ENCODE measurements at regions not wholly inside any gene's neighbourhood (a gene's known extent, or its start where the extent isn't known, plus 50 kb on each side); places are given as distances from the start of the nearest gene placed in this dataset.

- no peak for TF ChIP-seq REST (IDR thresholded peaks at IDR 0.05; ENCODE audit: low read depth)
Measured at GRCh38 chr22:48954781-48955311, 872.8 kb downstream of the BRD1 start (continued).

GRCh38 chr22:48953830-48954229 is 873.8 kb downstream of the BRD1 start:
- POLR2A ChIA-PET = no interaction called here
- H3K27me3 ChIP-seq (ENCODE audit: insufficient read depth, low read length) = peaks cover 20% of the 10 kb centered on the region; the same call in 1 of the 2 replicates
- DNase-seq (ENCODE audit: low read depth, low spot score) = no peak

More at GRCh38 chr22:48953830-48954229, 873.8 kb downstream of the BRD1 start:
- no peak for ATAC-seq
- Histone ChIP-seq H3K4me3 (replicated peaks in 1 of 2; ENCODE audit: low read depth in 1 of 2, low read length in 2 of 2) (no peak overlapping the region), H3K4me1 (ENCODE audit: control insufficient read depth in 1 of 2, insufficient read depth in 2 of 2, low read length in 2 of 2) (no peaks in the 10 kb centered on the region), H3K9me3 (ENCODE audit: control insufficient read depth in 1 of 2, insufficient read depth in 1 of 2, low read depth in 1 of 2, low read length in 2 of 2) (no peaks in the 10 kb centered on the region), H3K79me2 (ENCODE audit: insufficient read depth, low read length) (no peaks in the 10 kb centered on the region), H3K9me2 (ENCODE audit: insufficient read depth) (no peaks in the 10 kb centered on the region), H3K36me3 (ENCODE audit: control insufficient read depth in 1 of 2, insufficient read depth in 2 of 2, low read length in 2 of 2) (no peaks in the 10 kb centered on the region), H2AFZ (ENCODE audit: low read depth, low read length, poor library complexity, severe bottlenecking) (no peak overlapping the region), H3K27ac (ENCODE audit: low read depth, low read length) (no peak overlapping the region), H3K4me2 (ENCODE audit: low read length) (no peak overlapping the region), H3K9ac (ENCODE audit: low read length) (no peak overlapping the region), H4K20me1 (ENCODE audit: insufficient read depth) (no peaks in the 10 kb centered on the region)
- TF ChIP-seq SP1 (IDR thresholded peaks at IDR 0.05; ENCODE audit: low read depth) (no peak), ELF1 (IDR thresholded peaks at IDR 0.05; ENCODE audit: borderline replicate concordance, low read depth) (no peak), POLR2AphosphoS5 (IDR thresholded peaks at IDR 0.05; ENCODE audit: low read depth, low read length) (no peak), ZNF274 (IDR thresholded peaks at IDR 0.05; ENCODE audit: low read depth, low read length) (no peak), SRF (IDR thresholded peaks at IDR 0.05; ENCODE audit: low read depth) (no peak), YY1 (IDR thresholded peaks at IDR 0.05; ENCODE audit: extremely low read depth, insufficient replicate concordance, low read depth, low read length) (no peak), SIN3A (IDR thresholded peaks at IDR 0.05; ENCODE audit: low read depth) (no peak), RAD21 (IDR thresholded peaks at IDR 0.05; ENCODE audit: low read depth) (no peak), MAX (IDR thresholded peaks at IDR 0.05) (no peak)
- ChIA-PET RAD21 (ENCODE audit: low non-redundant PET in 1 of 2, low total read pairs in 2 of 2, uncharacterized antibody in 2 of 2, unreplicated experiment in 2 of 2) (interaction anchor here in 1 of 2 experiments (0.6 to 0.7 kb wide), 2 partner anchors 23 to 771 kb away, joined by 4 to 5 read pairs; no protein-coding TSS in a partner anchor), CTCF (no interaction called here)
- BruUV-seq (replicated peaks) = no TSS peak
- intact Hi-C loops (cut with micrococcal nuclease) = no loop called here
